Endothelial cell of umbilical vein (primary cell): ENCODE measurements at regions not wholly inside any gene's neighbourhood (a gene's known extent, or its start where the extent isn't known, plus 50 kb on each side); places are given as distances from the start of the nearest gene placed in this dataset.

ENCODE experiments used
- BruUV-seq: library from RNA; stranded (reverse); fragments of 400-500 nt; replicated peaks from 2 replicates; lab custom pipeline; 2021; lab: Mats Ljungman, UMichigan
- CTCF ChIA-PET: fragments of 300-600, 350-600 bp; sonication (Branson Sonifier 250); formaldehyde crosslinking; loops from one replicate; lab custom pipeline; 2021; ENCODE audit warnings: antibody characterized with exemption, inconsistent platforms; lab: Charles Lee
- POLR2A ChIA-PET: fragments of 300-600, 350-600 bp; sonication (Branson Sonifier 250); formaldehyde crosslinking; loops from one replicate; lab custom pipeline; 2021; ENCODE audit warnings: antibody characterized with exemption, inconsistent platforms; lab: Charles Lee
- DNase-seq: peaks from one replicate; pipeline ENCODE4 v3.0.0-alpha.2; 2011; ENCODE audit warnings: low read depth, low spot score
- FAIRE-seq: peaks from 2 replicates; lab custom pipeline; 2011; peaks lifted over from hg19 to GRCh38; lab: Jason Lieb, UNC
- H2AFZ ChIP-seq: 2 replicates; pipeline ENCODE4 v1.6.0; 2012; ENCODE audit warnings: low read depth, low read length, control low read depth, inconsistent platforms
- H3K27ac ChIP-seq: 2 replicates; pipeline ENCODE4 v1.5.1; 2011; ENCODE audit warnings: low read depth, mild to moderate bottlenecking, control low read depth, low read length, moderate library complexity; ENCODE audit not compliant: insufficient read depth
- H3K27me3 ChIP-seq, 2 experiments: 2 replicates each; pipeline versions ENCODE4 v1.6.0 to v1.6.1; 2011; ENCODE audit warnings: low read length in 2 of 2, mixed read lengths in 1 of 2; ENCODE audit not compliant: control insufficient read depth in 2 of 2, insufficient read depth in 2 of 2
- H3K36me3 ChIP-seq, 2 experiments: 2 replicates in 1 of 2; 3 replicates in 1 of 2; pipeline ENCODE4 v1.5.1; 2011; ENCODE audit warnings: low read length in 2 of 2, mild to moderate bottlenecking in 1 of 2, moderate library complexity in 1 of 2; ENCODE audit not compliant: control insufficient read depth in 2 of 2, insufficient read depth in 2 of 2; ENCODE audit errors: extremely low read depth in 1 of 2
- H3K4me1 ChIP-seq: 3 replicates; pipeline ENCODE4 v1.5.1; 2011; ENCODE audit warnings: mild to moderate bottlenecking, low read length; ENCODE audit not compliant: control insufficient read depth, insufficient read depth; ENCODE audit errors: extremely low read depth
- H3K4me2 ChIP-seq: 2 replicates; pipeline ENCODE4 v1.6.1; 2011; ENCODE audit warnings: low read length, control low read depth, mixed read lengths; ENCODE audit not compliant: insufficient read depth
- H3K4me3 ChIP-seq, 3 experiments: fragments of 200-600 bp in 1 of 3; sonication (generic), shearing (Covaris generic) in 1 of 3; replicated peaks in 1 of 3; 2 replicates each; pipeline ENCODE4 v1.5.1; 2011 to 2016; ENCODE audit warnings: control low read depth in 3 of 3, low read length in 3 of 3, mild to moderate bottlenecking in 2 of 3, inconsistent platforms in 1 of 3, low read depth in 1 of 3, moderate library complexity in 1 of 3; ENCODE audit not compliant: insufficient read depth in 1 of 3
- H3K79me2 ChIP-seq: 2 replicates; pipeline ENCODE4 v1.6.0; 2012; ENCODE audit warnings: low read length, inconsistent platforms; ENCODE audit not compliant: control insufficient read depth, insufficient read depth
- H3K9ac ChIP-seq: replicated peaks from 2 replicates; pipeline ENCODE3; 2011; ENCODE audit warnings: low read length, control low read depth; ENCODE audit not compliant: insufficient read depth; ENCODE audit errors: extremely low read depth
- H3K9me1 ChIP-seq: replicated peaks from 3 replicates; pipeline ENCODE4 v1.6.0; 2011; ENCODE audit warnings: mild to moderate bottlenecking, low read length; ENCODE audit not compliant: control insufficient read depth, insufficient read depth; ENCODE audit errors: extremely low read depth
- H3K9me3 ChIP-seq: replicated peaks from 2 replicates; pipeline ENCODE4 v1.5.1; 2012; ENCODE audit warnings: low read length, inconsistent platforms; ENCODE audit not compliant: control insufficient read depth, insufficient read depth
- H4K20me1 ChIP-seq: replicated peaks from 2 replicates; pipeline ENCODE3; 2011; ENCODE audit warnings: mild to moderate bottlenecking, low read length; ENCODE audit not compliant: control insufficient read depth, insufficient read depth; ENCODE audit errors: extremely low read depth
- EZH2 ChIP-seq: IDR thresholded peaks from 2 replicates; pipeline ENCODE4 v1.6.1; 2012; ENCODE audit warnings: borderline replicate concordance, low read depth, mild to moderate bottlenecking, moderate library complexity, low read length, inconsistent platforms; ENCODE audit not compliant: severe bottlenecking
- FOS ChIP-seq: IDR thresholded peaks from 2 replicates; pipeline ENCODE4 v1.6.1; 2011; ENCODE audit warnings: mild to moderate bottlenecking, low read length, moderate library complexity, borderline replicate concordance; ENCODE audit not compliant: insufficient read depth
- GATA2 ChIP-seq: IDR thresholded peaks from 2 replicates; pipeline ENCODE4 v1.7.0; 2011; ENCODE audit warnings: low read depth, mild to moderate bottlenecking, moderate library complexity, mixed read lengths, low read length; ENCODE audit not compliant: insufficient read length, insufficient read depth
- JUN ChIP-seq: IDR thresholded peaks from 2 replicates; pipeline ENCODE4 v1.6.1; 2011; ENCODE audit warnings: borderline replicate concordance, low read depth; ENCODE audit not compliant: insufficient read length, insufficient read depth
- MAX ChIP-seq: IDR thresholded peaks from 2 replicates; pipeline ENCODE4 v1.6.1; 2011; ENCODE audit not compliant: insufficient read depth, insufficient read length
- MYC ChIP-seq: IDR thresholded peaks from one replicate; pipeline ENCODE4 v1.6.1; 2011; ENCODE audit warnings: mild to moderate bottlenecking, low read depth, low read length
- POLR2A ChIP-seq: IDR thresholded peaks from 2 replicates; pipeline ENCODE4 v1.6.1; 2012; ENCODE audit warnings: low read depth, mild to moderate bottlenecking, control low read depth, low read length
- POLR2AphosphoS5 ChIP-seq: IDR thresholded peaks from 2 replicates; pipeline ENCODE4 v1.6.1; 2012; ENCODE audit warnings: low read depth, mild to moderate bottlenecking, control low read depth, low read length, moderate library complexity; ENCODE audit not compliant: insufficient read depth
- dilution Hi-C: fragments of 300-500 bp; cut with MboI; formaldehyde crosslinking; loops from one replicate; pipeline ENCODE4 v1.15.0; 2019; ENCODE audit warnings: low sequenced_read_pairs; ENCODE audit not compliant: extremely low pct_ligation_motif_present
- intact Hi-C: fragments of 100-400 bp; cut with micrococcal nuclease; formaldehyde crosslinking; loops from one replicate; pipeline ENCODE4 v1.10.0; 2022

- TF ChIP-seq POLR2AphosphoS5 (no peak), FOS (no peak), POLR2A (no peak), MAX (no peak), GATA2 (no peak), JUN (no peak), EZH2 (no peak), MYC (no peak)
- DNase-seq (no peak), FAIRE-seq (no peak)
- no peaks in the 10 kb centered on the region for H3K9me3 ChIP-seq
- no peaks in the 10 kb centered on the region for H3K79me2 ChIP-seq
- peaks cover 0 to 2% of the 10 kb centered on the region in 2 experiments for H3K27me3 ChIP-seq
- no peak overlapping the region for H3K9ac ChIP-seq
- ChIA-PET CTCF (no interaction called here), POLR2A (no interaction called here)
- dilution Hi-C loops = no loop called here
- H3K4me2 ChIP-seq = no peak overlapping the region
- intact Hi-C loops = no loop called here
- no TSS peak for BruUV-seq
- no peak overlapping the region for H3K4me3 ChIP-seq
- no peak overlapping the region for H3K27ac ChIP-seq
- no peaks in the 10 kb centered on the region for H3K36me3 ChIP-seq
- no peaks in the 10 kb centered on the region for H3K4me1 ChIP-seq
- H4K20me1 ChIP-seq = no peaks in the 10 kb centered on the region
- no peaks in the 10 kb centered on the region for H3K9me1 ChIP-seq
- no peak overlapping the region for H2AFZ ChIP-seq
Observed at GRCh38 chr4:147223576-147223975, 257.3 kb upstream of the EDNRA start.

GRCh38 chr4:147236806-147237205, 244.1 kb upstream of the EDNRA start:
- Histone ChIP-seq H4K20me1 (no peaks in the 10 kb centered on the region), H3K27ac (no peak overlapping the region), H3K9ac (no peak overlapping the region), H3K27me3 (no peaks in the 10 kb centered on the region), H3K36me3 (no peaks in the 10 kb centered on the region), H3K4me1 (no peaks in the 10 kb centered on the region), H3K9me3 (no peaks in the 10 kb centered on the region), H3K4me2 (no peak overlapping the region), H3K79me2 (no peaks in the 10 kb centered on the region), H3K9me1 (no peaks in the 10 kb centered on the region), H3K4me3 (no peak overlapping the region), H2AFZ (no peak overlapping the region)
- POLR2A ChIA-PET = no interaction called here
- FAIRE-seq (peak; percentile 56), DNase-seq (peak; percentile 51)
- BruUV-seq = no TSS peak
- CTCF ChIA-PET = no interaction called here
- intact Hi-C loops = no loop called here
- dilution Hi-C loops = no loop called here
- TF ChIP-seq MYC (no peak), JUN (no peak), FOS (no peak), MAX (no peak), EZH2 (no peak)
